HG03460 (cell line): ENCODE measurements at regions not wholly inside any gene's neighbourhood (a gene's known extent, or its start where the extent isn't known, plus 50 kb on each side); places are given as distances from the start of the nearest gene placed in this dataset.

Experiments used
- ATAC-seq: cut with Tn5 transposase; IDR thresholded peaks from one replicate; pipeline ENCODE4 v1.9.1; 2021; ENCODE audit not compliant: unreplicated experiment

DNA sequence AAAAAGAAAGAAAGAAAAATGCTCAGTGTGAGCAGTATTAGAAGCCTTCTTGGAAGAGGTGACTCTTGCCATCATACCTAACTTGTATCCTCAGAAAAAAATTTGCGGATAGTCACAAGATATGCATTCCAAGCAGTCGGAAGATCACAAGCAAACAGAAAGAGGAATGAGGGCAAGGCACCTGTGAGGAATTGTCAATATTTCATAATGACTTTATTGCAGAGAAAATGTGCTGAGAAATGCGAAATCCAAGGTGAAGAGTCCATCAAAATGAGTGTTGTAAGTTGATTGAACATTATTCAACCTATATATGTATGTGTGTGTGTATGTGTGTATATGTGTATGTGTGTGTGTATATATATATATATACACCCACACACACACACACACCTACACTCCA is 1624.7 kb upstream of the LRRTM3 start:
- ATAC-seq = no peak

DNA sequence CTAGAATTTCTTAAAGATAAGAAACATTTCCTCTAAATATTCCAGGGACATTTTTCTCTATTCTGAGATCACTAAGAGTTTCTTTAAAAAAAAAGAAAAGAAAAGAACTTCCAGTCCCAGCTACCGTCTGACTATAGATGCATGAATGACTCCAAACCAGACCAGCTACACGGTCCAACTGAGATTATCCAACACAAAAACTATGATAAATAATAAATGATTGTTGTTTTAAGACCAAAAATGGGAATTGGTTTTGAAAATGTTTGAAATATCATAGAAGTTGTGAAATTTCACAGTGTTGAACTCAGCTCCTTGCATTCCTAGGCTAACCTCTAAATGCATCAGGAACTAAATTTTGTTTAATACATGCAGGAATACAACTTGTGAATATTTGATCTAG is 1619.6 kb upstream of the LRRTM3 start:
- ATAC-seq = no peak

DNA sequence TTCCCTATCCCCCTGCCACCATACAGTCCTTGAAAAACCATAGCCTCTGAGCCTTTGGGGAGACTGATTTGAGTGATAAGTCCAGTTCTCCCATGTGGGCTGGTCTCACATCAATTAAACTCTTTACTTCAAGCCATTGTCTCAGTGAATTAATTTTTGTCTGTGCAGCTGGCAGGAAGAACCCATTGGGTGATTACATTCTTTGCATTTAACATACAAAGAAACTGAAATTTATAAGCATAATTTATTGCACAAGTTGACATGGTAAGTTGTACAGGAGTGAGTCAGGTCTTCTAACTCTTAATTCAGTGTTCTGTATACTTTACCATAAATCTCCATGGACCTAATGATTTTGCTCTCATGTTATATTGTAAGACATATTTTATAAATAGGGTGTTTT is 1613.0 kb upstream of the LRRTM3 start:
- no peak for ATAC-seq

DNA sequence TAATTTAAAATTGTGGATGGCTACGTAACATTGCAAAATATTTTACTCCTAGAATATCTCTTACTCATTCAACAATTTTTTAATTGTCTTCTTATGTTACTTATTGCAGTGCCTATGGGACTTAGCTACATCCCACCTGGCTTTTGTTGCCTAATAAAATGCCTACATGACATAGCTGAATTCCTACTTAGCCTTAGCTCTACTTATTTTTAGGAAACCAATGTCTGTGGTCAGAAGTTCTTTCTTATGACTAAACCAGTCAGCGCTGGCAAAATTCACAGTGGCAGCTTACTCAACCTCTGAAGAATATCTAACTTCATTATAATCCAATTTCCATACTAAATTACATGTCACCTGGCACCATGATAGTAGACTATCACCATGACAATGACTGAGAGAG is 1612.4 kb upstream of the LRRTM3 start:
- no peak for ATAC-seq

DNA sequence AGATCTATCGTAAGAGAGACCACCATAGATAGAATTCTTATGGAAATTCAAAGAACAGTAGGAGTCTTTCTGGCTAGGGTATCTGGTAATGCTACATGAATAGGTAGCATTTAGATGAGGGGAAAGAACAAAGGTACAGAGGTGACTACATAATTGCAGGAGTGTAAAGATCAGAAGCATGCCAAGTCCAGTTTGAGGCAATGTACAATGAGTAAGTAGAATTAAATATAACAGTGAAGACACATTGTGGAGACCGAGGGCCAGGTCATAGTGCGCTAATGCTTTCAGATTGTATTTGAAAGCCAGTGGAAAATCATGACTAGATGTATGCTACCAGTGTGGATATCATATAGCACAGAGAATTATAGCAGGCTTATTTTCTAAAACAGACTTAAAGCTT is 1611.6 kb upstream of the LRRTM3 start:
- ATAC-seq = no peak

DNA sequence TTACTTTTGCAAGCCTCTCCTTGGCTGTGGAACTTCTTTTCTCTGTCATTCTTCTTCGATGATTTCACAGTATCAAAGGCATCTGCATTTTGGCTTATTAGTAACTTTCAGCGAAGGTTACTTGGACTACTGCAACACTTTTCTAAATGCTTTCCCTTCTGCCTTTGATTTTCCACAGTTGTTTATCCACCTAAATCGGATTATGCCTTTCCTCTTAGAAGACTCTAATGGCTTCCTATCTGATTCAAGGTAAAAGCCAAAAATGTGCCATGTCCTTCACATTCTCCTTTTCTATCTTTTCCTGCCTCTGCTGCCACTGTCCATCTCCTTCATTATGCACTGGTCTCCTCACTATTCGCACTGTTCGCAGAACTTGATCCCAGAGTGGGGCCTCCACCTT is 1606.3 kb upstream of the LRRTM3 start:
- no peak for ATAC-seq

DNA sequence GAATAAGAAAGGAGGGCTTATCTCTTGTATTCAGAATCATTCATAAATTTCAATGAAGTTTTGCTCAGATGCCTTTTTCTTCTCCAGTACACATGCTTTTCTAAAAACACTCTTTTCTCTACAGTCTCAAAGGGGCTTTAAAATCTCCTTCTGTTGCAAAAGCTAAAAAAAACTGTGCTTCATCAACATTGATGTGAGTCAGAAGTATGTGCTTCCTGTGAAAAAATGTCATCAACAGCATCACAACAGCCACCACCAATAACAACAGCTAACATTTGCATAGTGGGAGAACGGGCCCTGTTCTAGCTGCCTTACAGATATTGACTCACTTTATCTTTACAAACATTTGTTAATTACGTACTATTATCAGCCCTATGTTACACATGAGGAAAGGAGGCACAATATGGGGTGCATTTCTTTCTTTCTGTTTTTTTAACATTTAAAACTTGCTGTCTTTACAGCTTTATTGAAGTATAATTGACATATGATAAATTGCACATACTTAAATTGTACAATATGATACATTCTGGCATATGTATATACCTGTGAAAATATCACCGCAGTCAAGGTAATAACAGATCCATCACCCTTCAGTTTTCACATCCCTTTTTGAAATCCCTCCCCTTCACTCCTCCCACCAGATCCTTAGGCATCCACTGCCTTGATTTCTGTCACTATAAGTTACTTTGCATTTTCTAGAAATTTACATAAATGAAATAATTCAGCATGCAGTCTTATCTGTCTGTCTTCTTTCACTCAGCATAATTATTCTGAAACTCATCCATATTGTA is 1605.4 kb upstream of the LRRTM3 start:
- ATAC-seq = no peak

DNA sequence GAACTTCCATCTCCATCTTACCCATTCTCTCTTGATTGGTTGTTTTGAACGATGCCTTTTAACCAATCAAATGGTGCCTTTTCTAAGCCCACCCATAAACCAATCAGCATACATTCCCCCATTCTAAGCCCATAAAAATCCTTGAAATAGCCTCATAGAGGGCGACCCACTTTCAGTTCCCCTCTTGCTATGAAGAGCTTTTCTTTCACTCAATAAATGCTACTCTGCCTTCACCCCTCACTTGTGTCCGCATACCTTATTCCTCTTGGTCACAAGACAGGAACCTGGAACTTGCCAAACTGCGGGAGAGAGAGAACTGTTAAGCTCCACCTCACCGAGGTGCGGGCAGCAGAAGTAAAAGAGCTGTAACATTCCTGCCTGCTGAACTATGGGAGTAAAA is 1602.0 kb upstream of the LRRTM3 start:
- no peak for ATAC-seq

DNA sequence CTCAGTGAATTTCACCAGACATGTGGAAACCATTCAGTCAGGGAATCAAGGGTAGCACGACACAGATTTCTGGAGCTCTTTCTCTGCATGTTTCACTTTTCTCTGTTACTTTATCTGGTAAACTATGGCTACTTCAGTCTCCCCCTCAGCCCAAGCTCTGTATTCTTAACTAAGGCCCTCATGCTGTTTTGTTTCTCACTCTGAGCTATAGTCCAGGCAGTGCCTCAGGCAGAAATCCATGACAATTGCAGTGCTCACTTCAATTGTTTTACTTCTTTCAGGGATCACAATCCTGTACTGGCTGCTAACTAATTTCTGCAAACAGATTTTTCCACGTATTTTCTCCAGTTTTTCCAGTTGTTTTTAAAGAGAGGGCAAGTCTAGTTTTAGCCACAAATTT is 1599.9 kb upstream of the LRRTM3 start:
- ATAC-seq = no peak

DNA sequence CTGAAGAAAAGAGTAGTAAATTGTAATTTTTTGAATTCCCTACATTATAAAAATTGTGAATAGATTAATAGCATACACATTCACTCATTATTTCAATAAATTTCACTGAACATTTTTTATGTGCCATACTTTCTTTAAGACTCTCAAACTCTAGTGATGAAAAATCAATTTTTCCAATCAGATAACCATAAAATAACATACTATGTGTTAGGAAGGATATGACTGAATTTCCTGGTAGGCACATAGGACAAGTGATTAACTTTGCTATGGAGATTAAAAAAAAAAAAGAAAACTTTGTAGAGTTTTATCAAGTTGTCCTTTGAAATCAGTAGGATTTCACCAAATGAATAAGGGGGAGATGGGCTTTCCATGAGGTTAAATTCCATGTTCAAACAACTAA is 1597.3 kb upstream of the LRRTM3 start:
- no peak for ATAC-seq

DNA sequence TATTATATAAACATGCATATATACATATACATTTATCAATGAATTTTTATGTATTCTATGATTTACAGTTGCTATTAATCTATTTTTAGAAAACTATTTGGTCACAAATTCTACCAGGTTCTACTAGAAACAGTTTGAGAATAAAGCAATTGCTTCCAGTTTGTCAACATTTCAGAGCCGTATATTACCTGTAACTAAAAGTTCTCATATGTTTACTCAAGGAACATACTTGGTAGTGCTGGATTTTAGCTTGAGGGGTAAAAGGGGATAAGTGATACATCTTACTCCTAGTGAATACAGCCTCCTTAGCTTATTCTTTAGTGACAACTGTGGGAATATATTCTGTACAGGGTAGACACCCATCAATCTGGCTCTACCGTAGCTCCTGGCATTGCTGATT is 1590.5 kb upstream of the LRRTM3 start:
- ATAC-seq = no peak

DNA sequence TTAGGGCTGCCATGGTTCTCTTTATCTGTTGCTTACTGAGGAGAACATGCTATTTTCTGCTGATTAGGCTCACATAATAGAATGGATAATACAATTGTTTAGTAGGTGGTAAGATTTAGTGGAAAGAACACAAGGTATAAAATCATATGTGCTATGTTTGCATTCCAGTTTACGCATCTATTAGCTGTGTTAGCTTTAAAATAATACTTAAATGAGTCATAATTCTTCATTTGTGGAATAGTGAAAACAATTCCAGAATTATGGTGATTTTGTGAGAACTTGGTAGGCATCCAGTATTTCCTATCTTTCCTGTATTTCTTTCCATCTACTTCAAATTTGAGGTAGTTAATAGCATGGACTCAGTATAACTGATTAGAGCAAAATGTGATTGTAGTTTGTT is 1585.5 kb upstream of the LRRTM3 start:
- no peak for ATAC-seq

DNA sequence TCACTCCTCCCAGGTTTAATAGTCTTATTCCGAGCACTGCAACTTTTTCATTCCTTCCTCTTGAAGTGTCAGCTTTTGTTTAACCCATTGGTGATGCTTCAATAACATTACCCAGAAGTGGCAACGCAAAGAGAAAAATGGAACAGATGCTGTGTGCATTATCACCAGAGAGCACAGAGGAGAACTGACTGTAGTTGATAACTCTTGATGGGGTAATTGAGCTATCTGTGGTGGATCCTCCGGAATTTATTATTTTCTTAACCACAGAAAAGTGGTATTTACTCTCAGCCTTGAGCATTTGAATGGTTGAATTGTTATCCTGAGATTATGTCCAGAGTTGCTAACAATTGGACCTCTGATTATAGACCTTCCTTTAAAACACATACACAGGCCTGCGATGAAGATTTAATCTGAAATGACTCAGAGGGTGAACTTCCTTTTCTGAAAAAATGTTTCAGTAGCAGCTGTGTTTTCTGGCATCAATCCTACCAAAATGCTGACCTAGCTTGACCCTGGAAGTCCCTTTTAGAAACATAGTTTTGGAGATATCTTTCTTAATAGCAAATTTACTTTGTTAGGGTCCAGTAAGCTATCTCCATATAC is 1584.4 kb upstream of the LRRTM3 start:
- no peak for ATAC-seq

DNA sequence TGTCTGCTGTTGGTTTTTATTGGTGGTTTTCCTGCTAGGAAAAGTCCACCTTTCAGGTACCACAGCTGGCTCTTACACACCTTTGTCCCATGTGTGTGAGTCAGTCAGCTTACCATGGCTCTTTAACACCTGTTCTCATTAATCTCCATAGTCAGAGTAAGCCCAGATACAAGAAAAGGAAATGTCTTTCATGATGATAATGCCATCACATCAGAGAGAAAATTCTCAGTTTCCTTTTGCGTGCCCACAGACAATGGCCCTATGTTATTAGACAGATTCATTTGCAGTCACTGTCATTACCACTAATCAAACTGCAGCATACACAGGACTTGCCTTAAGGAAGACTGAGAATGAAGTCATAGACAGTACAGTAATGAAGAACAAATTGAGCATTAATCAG is 1583.6 kb upstream of the LRRTM3 start:
- no peak for ATAC-seq

DNA sequence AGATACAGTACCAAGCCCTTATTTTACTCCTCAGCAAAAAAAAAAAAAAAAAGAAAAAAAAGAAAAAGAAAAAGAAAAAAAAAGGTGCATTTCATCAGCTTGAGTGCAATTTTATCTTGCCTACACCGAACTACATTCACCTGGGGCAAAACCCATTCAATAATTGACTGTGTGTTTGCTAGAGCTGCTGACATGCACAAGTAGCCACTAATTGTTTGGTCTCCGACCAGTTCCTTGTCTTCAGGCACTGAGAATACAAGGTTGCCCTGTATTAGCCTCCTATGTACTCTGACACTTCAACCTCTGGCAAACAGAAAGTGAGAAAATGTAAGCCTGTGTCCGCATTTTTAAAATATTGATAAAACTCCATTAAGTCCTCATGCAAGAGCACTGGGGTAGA is 1579.4 kb upstream of the LRRTM3 start:
- no peak for ATAC-seq

DNA sequence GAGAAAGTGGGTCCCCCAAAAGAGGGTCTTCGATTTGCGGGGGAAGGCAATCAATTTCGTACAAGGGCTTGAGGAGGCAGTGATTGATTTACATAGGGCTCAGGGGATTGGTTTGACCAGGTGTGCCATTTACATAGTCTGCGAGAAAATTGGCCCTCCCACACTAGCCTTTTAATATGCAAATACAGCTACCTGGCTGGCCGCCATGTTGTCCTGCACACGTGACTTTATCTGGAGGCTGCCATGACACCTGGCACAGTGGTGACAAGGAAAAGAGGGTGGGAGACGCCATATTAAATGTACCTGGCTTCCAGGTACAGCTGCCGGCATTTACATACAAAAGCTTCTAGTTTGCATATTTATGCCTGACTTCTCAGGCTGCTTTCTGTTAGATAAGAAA is 1577.2 kb upstream of the LRRTM3 start:
- ATAC-seq = no peak

DNA sequence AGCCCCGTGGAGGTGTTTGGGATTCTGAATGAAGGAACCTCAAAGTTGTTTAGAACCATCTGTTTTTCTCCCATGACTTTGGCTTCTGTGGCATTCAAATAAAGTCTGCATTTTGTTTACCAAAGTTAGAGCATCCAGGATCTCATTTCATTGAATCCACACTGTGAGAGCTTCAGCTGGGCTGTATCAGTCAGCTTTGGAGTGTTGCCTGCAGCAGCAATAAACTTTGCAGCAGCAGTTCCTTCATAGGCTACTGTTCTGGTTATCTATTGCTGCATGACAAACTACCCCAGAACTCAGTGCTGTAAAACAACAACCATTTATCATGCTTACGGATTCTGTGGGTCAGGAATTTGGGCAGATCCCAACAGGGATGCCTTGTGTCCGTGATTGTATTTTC is 1575.2 kb upstream of the LRRTM3 start:
- no peak for ATAC-seq

DNA sequence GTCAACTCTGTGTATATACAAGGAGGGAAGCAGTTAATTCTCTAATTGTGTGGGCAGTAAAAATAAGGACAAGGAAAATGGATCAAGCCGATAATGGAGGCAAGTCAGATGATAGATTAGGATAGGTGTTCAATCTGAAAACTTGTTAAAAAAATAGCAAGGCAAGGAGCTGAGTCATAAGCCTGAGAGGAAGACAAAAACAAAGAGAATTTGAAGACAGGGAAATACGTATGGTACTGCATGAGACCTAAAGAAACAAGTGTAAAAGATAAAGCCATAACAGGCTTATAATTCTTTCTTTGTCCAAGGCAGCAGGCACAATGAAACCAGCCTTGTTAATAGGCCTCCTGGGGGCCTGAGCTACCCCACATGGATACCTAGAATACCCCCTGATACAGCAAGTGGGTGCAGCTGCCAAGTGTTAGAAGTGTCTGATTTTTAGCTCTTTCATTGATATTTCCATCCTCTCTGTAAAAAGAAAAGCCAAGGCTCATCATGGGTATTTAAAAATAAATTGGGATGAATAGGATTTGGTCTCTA is 1570.6 kb upstream of the LRRTM3 start:
- no peak for ATAC-seq

DNA sequence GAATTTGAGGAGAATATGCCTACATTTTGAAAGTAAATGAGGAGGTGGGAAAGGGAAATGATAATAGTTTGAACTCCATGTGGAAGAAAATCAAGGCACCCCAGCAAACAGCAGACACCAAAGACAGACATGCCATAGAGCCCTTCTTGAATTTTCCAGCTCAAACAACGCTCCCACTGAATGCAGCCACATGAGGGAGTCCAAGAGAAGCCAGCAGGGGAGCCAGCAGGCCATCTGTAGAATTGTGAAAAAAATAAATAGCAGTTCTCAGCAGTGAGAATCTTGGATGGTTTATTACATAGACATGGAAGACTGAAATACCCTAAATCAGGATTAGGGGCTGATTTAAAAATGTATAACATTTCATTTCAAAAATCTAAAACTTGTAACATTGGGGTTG is 1567.3 kb upstream of the LRRTM3 start:
- no peak for ATAC-seq

DNA sequence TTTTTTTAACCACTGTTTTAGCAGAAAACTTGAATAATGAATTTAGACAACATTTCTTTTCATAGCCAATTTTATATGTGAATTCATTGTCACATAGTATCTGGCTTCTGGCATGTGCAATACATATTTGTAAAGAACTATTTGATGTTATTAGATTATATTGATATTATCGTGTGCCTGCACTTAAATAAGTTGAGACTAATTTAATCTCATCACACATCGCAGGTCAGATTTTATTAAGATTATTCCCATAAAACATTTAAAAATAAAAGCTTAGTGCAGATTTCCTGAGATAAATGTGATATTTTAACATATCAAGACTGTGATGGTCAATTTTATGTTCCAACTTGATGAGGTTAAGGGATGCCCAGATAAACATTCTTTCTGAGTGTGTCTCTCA is 1565.3 kb upstream of the LRRTM3 start:
- no peak for ATAC-seq

DNA sequence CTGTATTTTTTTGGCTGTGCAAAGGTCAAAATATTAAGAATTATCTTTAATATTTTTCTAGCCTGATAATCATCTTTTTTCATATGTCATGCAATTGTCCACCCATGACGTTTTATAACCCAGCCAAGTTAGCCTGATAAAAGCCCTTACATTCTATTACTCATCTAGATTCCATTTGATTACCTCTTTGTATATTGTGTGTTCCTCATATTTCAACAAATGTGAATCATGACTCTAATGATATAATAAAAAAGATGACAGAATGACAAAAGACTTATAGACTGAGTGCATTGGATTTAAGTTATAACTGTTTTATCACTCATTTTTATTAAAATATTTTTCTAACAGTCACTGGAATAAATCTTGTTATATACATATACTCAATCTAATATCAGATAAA is 1560.0 kb upstream of the LRRTM3 start:
- ATAC-seq = no peak

DNA sequence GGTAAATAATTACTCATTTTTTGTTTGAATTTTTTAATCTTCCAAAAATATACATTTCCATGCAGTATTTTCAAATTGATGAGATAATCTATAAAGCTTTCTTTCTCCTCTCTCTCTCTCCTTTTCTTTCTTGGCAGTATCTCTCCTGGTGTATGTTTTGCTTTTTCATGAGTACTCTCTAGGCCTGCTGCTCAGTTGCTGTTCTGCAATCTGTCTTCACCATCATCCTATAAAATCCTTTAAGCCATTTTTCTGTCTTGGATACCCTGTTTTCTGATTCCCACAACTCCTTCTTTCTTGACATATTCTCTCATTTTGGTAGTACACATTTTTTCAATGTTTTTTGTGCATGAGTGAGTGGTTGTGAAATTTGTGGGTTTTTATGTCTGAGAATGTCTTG is 1558.1 kb upstream of the LRRTM3 start:
- ATAC-seq = no peak

DNA sequence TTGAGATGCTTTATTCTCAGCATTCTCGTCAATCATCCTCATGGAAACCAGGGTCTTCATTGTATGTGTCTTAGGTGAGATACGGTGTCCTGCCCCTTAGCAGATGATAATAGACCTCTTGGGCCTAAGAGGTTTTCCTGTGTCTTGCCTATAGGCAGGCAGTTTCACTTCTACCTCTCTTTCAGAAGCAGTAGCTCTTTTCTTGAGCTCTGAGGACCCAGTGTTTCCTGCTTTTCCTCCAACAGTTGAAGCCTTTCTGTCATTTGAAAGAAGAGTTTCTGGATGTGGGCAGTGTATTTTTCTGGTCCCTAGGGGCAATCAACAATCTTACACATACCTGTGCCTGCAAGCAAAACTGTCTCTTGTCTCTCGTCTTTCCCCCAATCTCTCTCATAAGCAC is 1550.3 kb upstream of the LRRTM3 start:
- ATAC-seq = no peak
